SK-N-SH (cell line): ENCODE measurements at regions not wholly inside any gene's neighbourhood (a gene's known extent, or its start where the extent isn't known, plus 50 kb on each side); places are given as distances from the start of the nearest gene placed in this dataset.

Experiments used
- CTCF ChIA-PET: fragments of 300-600, 350-600 bp; formaldehyde crosslinking; extraction: SDS; loops from one replicate; lab custom pipeline; 2021; lab: Yijun Ruan, JAX
- POLR2A ChIA-PET: fragments of 350-600 bp; sonication (Branson Sonifier 250); formaldehyde crosslinking; extraction: SDS; loops from one replicate; lab custom pipeline; 2020; ENCODE audit warnings: antibody characterized with exemption, inconsistent platforms; lab: Yijun Ruan, JAX
- DNase-seq: peaks from one replicate; pipeline ENCODE4 v3.0.0; 2012
- H2AFZ ChIP-seq: fragments of 200-600 bp; sonication (generic); 2 replicates; pipeline ENCODE4 v1.8.1; 2016; ENCODE audit warnings: antibody characterized with exemption, mild to moderate bottlenecking, low read depth
- H3F3A ChIP-seq: fragments of 200-600 bp; sonication (generic); replicated peaks from 2 replicates; pipeline ENCODE3; 2016; ENCODE audit warnings: antibody characterized with exemption, mild to moderate bottlenecking; ENCODE audit not compliant: insufficient read depth
- H3K27ac ChIP-seq, 2 experiments: fragments of 200-500 bp in 1 of 2; fragments of 200-600 bp in 1 of 2; sonication (Bioruptor generic) in 1 of 2; sonication (generic), shearing (Covaris generic) in 1 of 2; 2 replicates each; pipeline versions ENCODE4 v1.5.1 to v1.6.1; 2014 to 2016; ENCODE audit warnings: low read depth in 2 of 2, inconsistent platforms in 1 of 2, low read length in 1 of 2, mild to moderate bottlenecking in 1 of 2, mixed read lengths in 1 of 2
- H3K27me3 ChIP-seq: fragments of 200-600 bp; sonication (generic), shearing (Covaris generic); 2 replicates; pipeline ENCODE4 v1.6.1; 2016; ENCODE audit warnings: mixed run types; ENCODE audit not compliant: insufficient read depth
- H3K36me3 ChIP-seq, 2 experiments: fragments of 200-500 bp in 1 of 2; fragments of 200-600 bp in 1 of 2; sonication (Bioruptor generic) in 1 of 2; sonication (generic) in 1 of 2; replicated peaks in 1 of 2; 2 replicates each; pipeline versions ENCODE3 to v1.5.1; 2014 to 2016; ENCODE audit warnings: low read length in 1 of 2, mild to moderate bottlenecking in 1 of 2; ENCODE audit not compliant: insufficient read depth in 2 of 2, control insufficient read depth in 1 of 2
- H3K4me1 ChIP-seq, 2 experiments: fragments of 200-500 bp in 1 of 2; fragments of 200-600 bp in 1 of 2; sonication (Bioruptor generic) in 1 of 2; sonication (generic), shearing (Covaris generic) in 1 of 2; 2 replicates each; pipeline versions ENCODE4 v1.5.1 to v1.6.1; 2014 to 2016; ENCODE audit warnings: low read depth in 1 of 2, low read length in 1 of 2, mixed run types in 1 of 2; ENCODE audit not compliant: insufficient read depth in 2 of 2, control insufficient read depth in 1 of 2
- H3K4me2 ChIP-seq: fragments of 200-600 bp; sonication (generic), shearing (Covaris generic); 2 replicates; pipeline ENCODE4 v1.6.1; 2017; ENCODE audit warnings: mixed run types
- H3K4me3 ChIP-seq, 2 experiments: fragments of 200-500 bp in 1 of 2; fragments of 200-600 bp in 1 of 2; sonication (Bioruptor generic) in 1 of 2; sonication (generic), shearing (Covaris generic) in 1 of 2; 2 replicates each; pipeline versions ENCODE4 v1.5.1 to v1.8.1; 2014 to 2016; ENCODE audit warnings: low read depth in 2 of 2, inconsistent platforms in 1 of 2, low read length in 1 of 2, mild to moderate bottlenecking in 1 of 2, mixed read lengths in 1 of 2, moderate library complexity in 1 of 2
- H3K79me2 ChIP-seq: fragments of 200-600 bp; sonication (generic); 2 replicates; pipeline ENCODE4 v1.8.1; 2017; ENCODE audit warnings: mild to moderate bottlenecking; ENCODE audit not compliant: insufficient read depth
- H3K9ac ChIP-seq: fragments of 200-600 bp; sonication (generic); 2 replicates; pipeline ENCODE4 v1.6.1; 2017; ENCODE audit warnings: mixed run types
- H3K9me2 ChIP-seq: fragments of 200-600 bp; sonication (generic); 2 replicates; pipeline ENCODE4 v1.6.1; 2017; ENCODE audit warnings: mixed run types
- H3K9me3 ChIP-seq: fragments of 200-600 bp; sonication (generic); 2 replicates; pipeline ENCODE4 v1.6.1; 2017; ENCODE audit warnings: mixed run types, mild to moderate bottlenecking, moderate library complexity
- H4K20me1 ChIP-seq: fragments of 200-600 bp; sonication (generic); 2 replicates; pipeline ENCODE4 v1.6.1; 2017; ENCODE audit warnings: mild to moderate bottlenecking, mixed run types; ENCODE audit not compliant: insufficient read depth
- EZH2phosphoT487 ChIP-seq: fragments of 200-600 bp; sonication (generic); IDR thresholded peaks from 2 replicates; pipeline ENCODE4 v1.6.1; 2017; ENCODE audit warnings: low read depth, mixed run types, mild to moderate bottlenecking, antibody characterized with exemption, moderate library complexity, borderline replicate concordance
- FOSL2 ChIP-seq: IDR thresholded peaks from 2 replicates; pipeline ENCODE4 v1.4.0; 2012; ENCODE audit warnings: low read depth, mild to moderate bottlenecking, moderate library complexity, borderline replicate concordance
- FOXM1 ChIP-seq: IDR thresholded peaks from 2 replicates; pipeline ENCODE4 v1.4.0; 2012; ENCODE audit warnings: low read depth, mild to moderate bottlenecking
- GABPA ChIP-seq: IDR thresholded peaks from 2 replicates; pipeline ENCODE4 v1.4.0; 2012; ENCODE audit warnings: low read depth, mild to moderate bottlenecking
- NFIC ChIP-seq: IDR thresholded peaks from 2 replicates; pipeline ENCODE4 v1.4.0; 2012; ENCODE audit warnings: borderline replicate concordance
- RAD21 ChIP-seq: IDR thresholded peaks from 2 replicates; pipeline ENCODE4 v1.6.1; 2012; ENCODE audit warnings: mild to moderate bottlenecking, low read length
- RCOR1 ChIP-seq: fragments of 150-350 bp; IDR thresholded peaks from 2 replicates; pipeline ENCODE4 v1.6.1; 2017; ENCODE audit warnings: antibody characterized with exemption, low read length
- RFX5 ChIP-seq: IDR thresholded peaks from 2 replicates; pipeline ENCODE4 v1.6.1; 2012; ENCODE audit warnings: mild to moderate bottlenecking, improper control_type of control experiment, low read length
- RXRA ChIP-seq: IDR thresholded peaks from 2 replicates; pipeline ENCODE4 v1.4.0; 2012; ENCODE audit warnings: low read depth, mild to moderate bottlenecking, borderline replicate concordance
- YY1 ChIP-seq: IDR thresholded peaks from 2 replicates; pipeline ENCODE4 v1.4.0; 2012; ENCODE audit warnings: low read depth, mild to moderate bottlenecking
- WGBS: methylation state at CpG from one replicate; pipeline ENCODE4 v1.1.6; 2017; ENCODE audit warnings: low lambda C conversion rate; 5-methylcytosine and 5-hydroxymethylcytosine counted together
- TF ChIP-seq, protein P1 (sequence below): IDR thresholded peaks from 2 replicates; pipeline ENCODE4 v1.4.0; 2012; ENCODE audit warnings: low read depth
- TF ChIP-seq, protein P2 (sequence below): fragments of 150-350 bp; IDR thresholded peaks from 2 replicates; pipeline ENCODE4 v1.6.1; 2017; ENCODE audit warnings: antibody characterized with exemption, low read length, low read depth, borderline replicate concordance
- TF ChIP-seq, protein P3 (sequence below): IDR thresholded peaks from 2 replicates; pipeline ENCODE4 v1.4.0; 2012; ENCODE audit warnings: low read depth, borderline replicate concordance
- TF ChIP-seq, protein P4 (sequence below): fragments of 200-600 bp; sonication (generic); IDR thresholded peaks from 2 replicates; pipeline ENCODE4 v1.6.1; 2017; ENCODE audit warnings: antibody characterized with exemption, mild to moderate bottlenecking, moderate library complexity
- TF ChIP-seq, protein P5 (sequence below): IDR thresholded peaks from 2 replicates; pipeline ENCODE4; 2012
- TF ChIP-seq, protein P6 (sequence below): fragments of 150-350 bp; IDR thresholded peaks from 2 replicates; pipeline ENCODE4 v1.6.1; 2016; ENCODE audit warnings: mild to moderate bottlenecking, low read depth, low read length
- TF ChIP-seq, protein P7 (sequence below): IDR thresholded peaks from 2 replicates; pipeline ENCODE4 v1.6.1; 2012; ENCODE audit warnings: mild to moderate bottlenecking, low read depth, low read length, moderate library complexity

DNA sequence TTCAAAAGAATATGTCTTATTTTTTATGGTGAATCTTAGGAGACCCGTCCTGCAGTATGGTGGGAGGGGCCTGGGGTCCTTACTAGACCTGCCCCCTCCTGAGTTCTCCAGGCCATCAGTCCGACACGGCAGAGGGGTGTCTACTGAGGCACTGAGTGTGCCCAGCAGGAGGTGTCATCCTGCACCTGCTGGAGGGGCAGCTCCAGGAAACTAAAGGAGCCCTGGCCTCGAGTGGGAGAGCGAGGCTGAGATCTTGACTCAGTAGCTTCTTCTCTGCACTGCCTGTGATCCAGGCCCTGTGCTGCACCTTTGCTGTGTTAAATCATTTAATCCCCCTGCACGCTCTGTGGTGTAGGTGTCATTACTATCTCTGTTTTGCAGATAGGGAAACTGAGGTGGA lies 587.7 kb downstream of the PTPRU start:
- H3K4me3 ChIP-seq: no peak overlapping the region
- H3K79me2 ChIP-seq: no peaks in the 10 kb centered on the region
- H3F3A ChIP-seq: no peaks in the 10 kb centered on the region
- POLR2A ChIA-PET: no interaction called here
- no peaks in the 10 kb centered on the region for H3K36me3 ChIP-seq
- 40% methylated on average over 5 of the region's 6 CpGs for WGBS
- TF ChIP-seq, protein P1, sequence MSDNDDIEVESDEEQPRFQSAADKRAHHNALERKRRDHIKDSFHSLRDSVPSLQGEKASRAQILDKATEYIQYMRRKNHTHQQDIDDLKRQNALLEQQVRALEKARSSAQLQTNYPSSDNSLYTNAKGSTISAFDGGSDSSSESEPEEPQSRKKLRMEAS: no peak
- TF ChIP-seq NFIC (no peak), RCOR1 (no peak), EZH2phosphoT487 (no peak), YY1 (no peak), FOSL2 (no peak)
- TF ChIP-seq, protein P2, sequence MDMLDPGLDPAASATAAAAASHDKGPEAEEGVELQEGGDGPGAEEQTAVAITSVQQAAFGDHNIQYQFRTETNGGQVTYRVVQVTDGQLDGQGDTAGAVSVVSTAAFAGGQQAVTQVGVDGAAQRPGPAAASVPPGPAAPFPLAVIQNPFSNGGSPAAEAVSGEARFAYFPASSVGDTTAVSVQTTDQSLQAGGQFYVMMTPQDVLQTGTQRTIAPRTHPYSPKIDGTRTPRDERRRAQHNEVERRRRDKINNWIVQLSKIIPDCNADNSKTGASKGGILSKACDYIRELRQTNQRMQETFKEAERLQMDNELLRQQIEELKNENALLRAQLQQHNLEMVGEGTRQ: no peak
- TF ChIP-seq, all 33 proteins: peak for 0
- Histone ChIP-seq H3K4me1 (peaks cover 0 to 10% of the 10 kb centered on the region in 2 experiments; a peak in 1 of 4 replicates), H3K9ac (no peak overlapping the region), H3K9me2 (no peaks in the 10 kb centered on the region), H3K4me2 (no peak overlapping the region), H4K20me1 (no peaks in the 10 kb centered on the region), H3K9me3 (no peaks in the 10 kb centered on the region), H3K27ac (no peak overlapping the region), H3K27me3 (no peaks in the 10 kb centered on the region), H2AFZ (no peak overlapping the region)
- DNase-seq: no peak
- CTCF ChIA-PET: interaction anchor here (1.3 to 2.1 kb wide), 2 partner anchors 25 to 262 kb away, joined by 5 to 6 read pairs; no protein-coding TSS in a partner anchor

DNA sequence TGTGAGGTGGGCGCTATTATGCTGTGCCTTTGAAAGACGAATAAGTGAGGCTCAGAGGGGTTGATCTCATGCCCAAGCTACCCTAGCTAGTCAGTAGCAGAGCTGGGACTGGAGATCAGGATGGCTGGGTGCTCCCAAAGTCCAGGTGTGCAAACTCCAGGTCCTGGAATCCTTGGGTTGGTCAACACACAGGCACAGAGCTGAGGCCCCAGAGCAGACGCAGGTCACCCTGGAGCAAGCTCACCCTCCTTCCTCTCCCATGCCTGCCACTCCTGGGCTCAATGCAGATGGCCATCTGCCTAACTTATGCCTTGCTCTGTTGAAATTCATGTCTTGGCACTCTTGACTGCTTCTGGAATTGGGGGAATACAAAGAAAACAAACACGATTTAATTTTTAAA lies 587.2 kb downstream of the PTPRU start:
- DNase-seq: no peak
- no peaks in the 10 kb centered on the region for H3K79me2 ChIP-seq
- peaks cover 0 to 10% of the 10 kb centered on the region in 2 experiments; a peak in 1 of 4 replicates for H3K4me1 ChIP-seq
- no peaks in the 10 kb centered on the region for H3K9me3 ChIP-seq
- no peak overlapping the region for H3K27ac ChIP-seq
- no peaks in the 10 kb centered on the region for H3K36me3 ChIP-seq
- no peak overlapping the region for H3K4me2 ChIP-seq
- 39% methylated on average over 3 of the region's 4 CpGs for WGBS
- CTCF ChIA-PET: interaction anchor here (1.3 to 2.1 kb wide), 2 partner anchors 25 to 263 kb away, joined by 5 to 6 read pairs; no protein-coding TSS in a partner anchor
- H2AFZ ChIP-seq: no peak overlapping the region
- H3K9me2 ChIP-seq: no peaks in the 10 kb centered on the region
- no peak overlapping the region for H3K4me3 ChIP-seq
- POLR2A ChIA-PET: interaction anchor here (0.7 kb wide), 1 partner anchor 18 kb away, joined by 4 read pairs; no protein-coding TSS in a partner anchor
- no peaks in the 10 kb centered on the region for H3K27me3 ChIP-seq
- no peaks in the 10 kb centered on the region for H3F3A ChIP-seq
- no peak overlapping the region for H3K9ac ChIP-seq
- H4K20me1 ChIP-seq: no peaks in the 10 kb centered on the region
- TF ChIP-seq, protein P3, sequence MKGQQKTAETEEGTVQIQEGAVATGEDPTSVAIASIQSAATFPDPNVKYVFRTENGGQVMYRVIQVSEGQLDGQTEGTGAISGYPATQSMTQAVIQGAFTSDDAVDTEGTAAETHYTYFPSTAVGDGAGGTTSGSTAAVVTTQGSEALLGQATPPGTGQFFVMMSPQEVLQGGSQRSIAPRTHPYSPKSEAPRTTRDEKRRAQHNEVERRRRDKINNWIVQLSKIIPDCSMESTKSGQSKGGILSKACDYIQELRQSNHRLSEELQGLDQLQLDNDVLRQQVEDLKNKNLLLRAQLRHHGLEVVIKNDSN: no peak
- TF ChIP-seq, protein P1: no peak
- TF ChIP-seq, protein P4, sequence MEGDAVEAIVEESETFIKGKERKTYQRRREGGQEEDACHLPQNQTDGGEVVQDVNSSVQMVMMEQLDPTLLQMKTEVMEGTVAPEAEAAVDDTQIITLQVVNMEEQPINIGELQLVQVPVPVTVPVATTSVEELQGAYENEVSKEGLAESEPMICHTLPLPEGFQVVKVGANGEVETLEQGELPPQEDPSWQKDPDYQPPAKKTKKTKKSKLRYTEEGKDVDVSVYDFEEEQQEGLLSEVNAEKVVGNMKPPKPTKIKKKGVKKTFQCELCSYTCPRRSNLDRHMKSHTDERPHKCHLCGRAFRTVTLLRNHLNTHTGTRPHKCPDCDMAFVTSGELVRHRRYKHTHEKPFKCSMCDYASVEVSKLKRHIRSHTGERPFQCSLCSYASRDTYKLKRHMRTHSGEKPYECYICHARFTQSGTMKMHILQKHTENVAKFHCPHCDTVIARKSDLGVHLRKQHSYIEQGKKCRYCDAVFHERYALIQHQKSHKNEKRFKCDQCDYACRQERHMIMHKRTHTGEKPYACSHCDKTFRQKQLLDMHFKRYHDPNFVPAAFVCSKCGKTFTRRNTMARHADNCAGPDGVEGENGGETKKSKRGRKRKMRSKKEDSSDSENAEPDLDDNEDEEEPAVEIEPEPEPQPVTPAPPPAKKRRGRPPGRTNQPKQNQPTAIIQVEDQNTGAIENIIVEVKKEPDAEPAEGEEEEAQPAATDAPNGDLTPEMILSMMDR: no peak
- TF ChIP-seq GABPA: no peak
- no peak for TF ChIP-seq RXRA
- TF ChIP-seq, protein P5, sequence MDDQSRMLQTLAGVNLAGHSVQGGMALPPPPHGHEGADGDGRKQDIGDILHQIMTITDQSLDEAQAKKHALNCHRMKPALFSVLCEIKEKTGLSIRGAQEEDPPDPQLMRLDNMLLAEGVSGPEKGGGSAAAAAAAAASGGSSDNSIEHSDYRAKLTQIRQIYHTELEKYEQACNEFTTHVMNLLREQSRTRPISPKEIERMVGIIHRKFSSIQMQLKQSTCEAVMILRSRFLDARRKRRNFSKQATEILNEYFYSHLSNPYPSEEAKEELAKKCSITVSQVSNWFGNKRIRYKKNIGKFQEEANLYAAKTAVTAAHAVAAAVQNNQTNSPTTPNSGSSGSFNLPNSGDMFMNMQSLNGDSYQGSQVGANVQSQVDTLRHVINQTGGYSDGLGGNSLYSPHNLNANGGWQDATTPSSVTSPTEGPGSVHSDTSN: no peak
- no peak for TF ChIP-seq RFX5
- TF ChIP-seq, protein P6, sequence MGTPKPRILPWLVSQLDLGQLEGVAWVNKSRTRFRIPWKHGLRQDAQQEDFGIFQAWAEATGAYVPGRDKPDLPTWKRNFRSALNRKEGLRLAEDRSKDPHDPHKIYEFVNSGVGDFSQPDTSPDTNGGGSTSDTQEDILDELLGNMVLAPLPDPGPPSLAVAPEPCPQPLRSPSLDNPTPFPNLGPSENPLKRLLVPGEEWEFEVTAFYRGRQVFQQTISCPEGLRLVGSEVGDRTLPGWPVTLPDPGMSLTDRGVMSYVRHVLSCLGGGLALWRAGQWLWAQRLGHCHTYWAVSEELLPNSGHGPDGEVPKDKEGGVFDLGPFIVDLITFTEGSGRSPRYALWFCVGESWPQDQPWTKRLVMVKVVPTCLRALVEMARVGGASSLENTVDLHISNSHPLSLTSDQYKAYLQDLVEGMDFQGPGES: no peak
- no peak for TF ChIP-seq RAD21
- TF ChIP-seq, protein P7, sequence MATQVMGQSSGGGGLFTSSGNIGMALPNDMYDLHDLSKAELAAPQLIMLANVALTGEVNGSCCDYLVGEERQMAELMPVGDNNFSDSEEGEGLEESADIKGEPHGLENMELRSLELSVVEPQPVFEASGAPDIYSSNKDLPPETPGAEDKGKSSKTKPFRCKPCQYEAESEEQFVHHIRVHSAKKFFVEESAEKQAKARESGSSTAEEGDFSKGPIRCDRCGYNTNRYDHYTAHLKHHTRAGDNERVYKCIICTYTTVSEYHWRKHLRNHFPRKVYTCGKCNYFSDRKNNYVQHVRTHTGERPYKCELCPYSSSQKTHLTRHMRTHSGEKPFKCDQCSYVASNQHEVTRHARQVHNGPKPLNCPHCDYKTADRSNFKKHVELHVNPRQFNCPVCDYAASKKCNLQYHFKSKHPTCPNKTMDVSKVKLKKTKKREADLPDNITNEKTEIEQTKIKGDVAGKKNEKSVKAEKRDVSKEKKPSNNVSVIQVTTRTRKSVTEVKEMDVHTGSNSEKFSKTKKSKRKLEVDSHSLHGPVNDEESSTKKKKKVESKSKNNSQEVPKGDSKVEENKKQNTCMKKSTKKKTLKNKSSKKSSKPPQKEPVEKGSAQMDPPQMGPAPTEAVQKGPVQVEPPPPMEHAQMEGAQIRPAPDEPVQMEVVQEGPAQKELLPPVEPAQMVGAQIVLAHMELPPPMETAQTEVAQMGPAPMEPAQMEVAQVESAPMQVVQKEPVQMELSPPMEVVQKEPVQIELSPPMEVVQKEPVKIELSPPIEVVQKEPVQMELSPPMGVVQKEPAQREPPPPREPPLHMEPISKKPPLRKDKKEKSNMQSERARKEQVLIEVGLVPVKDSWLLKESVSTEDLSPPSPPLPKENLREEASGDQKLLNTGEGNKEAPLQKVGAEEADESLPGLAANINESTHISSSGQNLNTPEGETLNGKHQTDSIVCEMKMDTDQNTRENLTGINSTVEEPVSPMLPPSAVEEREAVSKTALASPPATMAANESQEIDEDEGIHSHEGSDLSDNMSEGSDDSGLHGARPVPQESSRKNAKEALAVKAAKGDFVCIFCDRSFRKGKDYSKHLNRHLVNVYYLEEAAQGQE: no peak
- TF ChIP-seq FOXM1: no peak
